Astrocyte of the spinal cord (primary cell): ENCODE measurements at regions not wholly inside any gene's neighbourhood (a gene's known extent, or its start where the extent isn't known, plus 50 kb on each side); places are given as distances from the start of the nearest gene placed in this dataset.

ENCODE experiments used
- DNase-seq: peaks from one replicate; pipeline ENCODE4 v3.0.0; 2011; ENCODE audit warnings: low read depth, low spot score
- H3K4me3 ChIP-seq: 2 replicates; pipeline ENCODE4 v1.5.1; 2011; ENCODE audit warnings: low read depth, mild to moderate bottlenecking, low read length, moderate library complexity
- CTCF ChIP-seq: IDR thresholded peaks from 2 replicates; pipeline ENCODE4 v1.5.1; 2012; ENCODE audit warnings: low read depth, mild to moderate bottlenecking, low read length, inconsistent platforms
- in situ Hi-C: cut with HindIII; loops from 2 replicates; pipeline ENCODE4 v1.10.0; 2017; ENCODE audit warnings: low sequenced_read_pairs

GRCh38 chr20:51262240-51262639, 239.3 kb upstream of the KCNG1 start:
- in situ Hi-C loops, result no loop called here
- H3K4me3 ChIP-seq, result no peak overlapping the region
- DNase-seq, result no peak
- TF ChIP-seq CTCF, result no peak

- in situ Hi-C loops, result no loop called here
- TF ChIP-seq CTCF, result no peak
- no peak for DNase-seq
- H3K4me3 ChIP-seq, result no peak overlapping the region
These were observed 236.5 kb upstream of the KCNG1 start for GRCh38 chr20:51259455-51259854.

GRCh38 chr20:51258582-51259165, 235.8 kb upstream of the KCNG1 start:
- DNase-seq, result peak; percentile 11
- in situ Hi-C loops, result no loop called here
- H3K4me3 ChIP-seq, result no peak overlapping the region
- TF ChIP-seq CTCF, result no peak

GRCh38 chr20:51255417-51255816, 232.5 kb upstream of the KCNG1 start:
- no peak overlapping the region for H3K4me3 ChIP-seq
- DNase-seq, result no peak
- in situ Hi-C loops, result no loop called here
- no peak for TF ChIP-seq CTCF

GRCh38 chr20:51253280-51253679, 230.4 kb upstream of the KCNG1 start:
- in situ Hi-C loops, result no loop called here
- no peak for TF ChIP-seq CTCF
- no peak for DNase-seq
- no peak overlapping the region for H3K4me3 ChIP-seq

GRCh38 chr20:51249781-51250180, 226.9 kb upstream of the KCNG1 start:
- TF ChIP-seq CTCF, result no peak
- in situ Hi-C loops, result no loop called here
- H3K4me3 ChIP-seq, result no peak overlapping the region
- DNase-seq, result no peak

- no peak overlapping the region for H3K4me3 ChIP-seq
- in situ Hi-C loops, result no loop called here
- no peak for TF ChIP-seq CTCF
- DNase-seq, result no peak
These were observed 226.3 kb upstream of the KCNG1 start for GRCh38 chr20:51249215-51249614.
